ENCODE measurements at regions not wholly inside any gene's neighbourhood (a gene's known extent, or its start where the extent isn't known, plus 50 kb on each side); places are given as distances from the start of the nearest gene placed in this dataset.

DNA sequence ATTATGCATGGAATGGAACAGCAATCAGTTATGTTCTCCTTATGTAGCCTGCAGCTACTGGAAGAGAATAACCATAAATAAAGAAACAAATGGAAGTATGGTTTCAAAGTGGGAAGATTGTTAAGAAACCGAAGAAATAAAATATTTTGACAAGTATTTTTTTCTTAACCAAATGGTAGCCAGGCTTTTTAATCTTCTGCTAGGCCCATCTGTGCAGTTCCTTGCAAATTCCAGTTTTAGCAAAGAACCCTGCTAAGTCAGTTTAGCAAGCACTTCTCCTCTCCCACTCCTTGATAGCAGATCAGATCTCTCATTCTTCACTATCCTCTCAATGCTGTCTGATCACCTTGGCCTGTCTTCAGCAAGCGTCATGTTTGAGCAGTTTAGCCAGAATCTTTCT lies 111.1 kb upstream of the PRDM9 start:
- no peaks in the 10 kb centered on the region for H3K36me3 ChIP-seq (ENCODE audit: control insufficient read depth, insufficient read depth, low read length)
- H3K27me3 ChIP-seq (replicated peaks; ENCODE audit: control insufficient read depth, insufficient read depth, low read length), result no peaks in the 10 kb centered on the region
- no peak overlapping the region for H3K4me3 ChIP-seq (replicated peaks; ENCODE audit: low read depth, low read length)
- no peak for TF ChIP-seq CTCF (IDR thresholded peaks at IDR 0.05; ENCODE audit: insufficient read depth, low read length, poor library complexity, severe bottlenecking)
- DNase-seq (ENCODE audit: extremely low read depth, insufficient read length), result no peak

DNA sequence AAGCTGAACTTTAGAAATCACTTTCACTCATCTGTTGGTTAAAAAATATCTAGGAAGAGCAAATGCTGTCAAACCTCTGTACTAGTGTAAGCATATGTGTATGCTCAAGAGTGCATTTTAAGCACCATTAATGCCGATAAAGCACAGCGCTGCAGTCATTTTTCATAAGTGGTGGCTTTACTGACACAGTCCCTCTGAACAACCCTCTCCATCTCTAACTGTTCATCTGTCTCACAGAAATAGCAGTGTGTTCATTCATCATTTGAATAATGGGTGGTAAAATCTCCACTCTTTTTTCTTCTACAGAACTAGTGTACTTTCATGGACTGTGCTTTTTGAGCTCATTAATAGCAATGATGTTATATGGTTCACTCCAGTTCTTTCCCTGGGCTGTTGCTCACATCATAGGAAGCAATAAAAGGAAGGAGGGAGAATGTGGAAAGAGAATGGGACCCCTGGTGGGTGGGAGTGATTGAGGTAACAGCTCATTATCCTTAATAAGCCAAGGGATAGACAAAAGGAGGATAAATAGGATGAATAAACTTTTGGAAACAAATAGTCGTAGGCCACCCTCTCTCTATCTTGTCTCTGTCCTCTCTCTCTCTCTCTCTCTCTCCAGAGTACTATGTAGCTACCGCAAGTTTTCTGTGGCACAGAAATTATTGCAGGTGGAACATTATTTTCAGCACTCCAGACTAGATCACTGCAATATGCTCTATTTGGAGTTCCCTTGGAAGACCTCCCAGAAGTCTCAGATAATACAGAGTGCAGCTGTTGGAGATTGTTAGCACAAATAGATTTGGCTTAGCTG lies 117.9 kb upstream of the PRDM9 start:
- Histone ChIP-seq H3K36me3 (ENCODE audit: control insufficient read depth, insufficient read depth, low read length) (no peaks in the 10 kb centered on the region), H3K4me3 (replicated peaks; ENCODE audit: low read depth, low read length) (no peak overlapping the region), H3K27me3 (replicated peaks; ENCODE audit: control insufficient read depth, insufficient read depth, low read length) (no peaks in the 10 kb centered on the region)
- no peak for TF ChIP-seq CTCF (IDR thresholded peaks at IDR 0.05; ENCODE audit: insufficient read depth, low read length, poor library complexity, severe bottlenecking)
- DNase-seq (ENCODE audit: extremely low read depth, insufficient read length), result no peak

- TF ChIP-seq CTCF (IDR thresholded peaks at IDR 0.05; ENCODE audit: insufficient read depth, low read length, poor library complexity, severe bottlenecking), result no peak
Observed at GRCh38 chr5:23385036-23385435, 122.4 kb upstream of the PRDM9 start.

GRCh38 chr5:23372177-23372576 lies 135.2 kb upstream of the PRDM9 start:
- no peak for DNase-seq (ENCODE audit: extremely low read depth, insufficient read length)
- H3K36me3 ChIP-seq (ENCODE audit: control insufficient read depth, insufficient read depth, low read length), result no peaks in the 10 kb centered on the region
- TF ChIP-seq CTCF (IDR thresholded peaks at IDR 0.05; ENCODE audit: insufficient read depth, low read length, poor library complexity, severe bottlenecking), result no peak
- H3K4me3 ChIP-seq (replicated peaks; ENCODE audit: low read depth, low read length), result no peak overlapping the region
- no peaks in the 10 kb centered on the region for H3K27me3 ChIP-seq (replicated peaks; ENCODE audit: control insufficient read depth, insufficient read depth, low read length)

More at GRCh38 chr5:23385036-23385435, 122.4 kb upstream of the PRDM9 start:
- Histone ChIP-seq H3K4me3 (replicated peaks; ENCODE audit: low read depth, low read length) (no peak overlapping the region), H3K27me3 (replicated peaks; ENCODE audit: control insufficient read depth, insufficient read depth, low read length) (no peaks in the 10 kb centered on the region), H3K36me3 (ENCODE audit: control insufficient read depth, insufficient read depth, low read length) (no peaks in the 10 kb centered on the region)
- DNase-seq (ENCODE audit: extremely low read depth, insufficient read length), result no peak

- no peak for TF ChIP-seq CTCF (IDR thresholded peaks at IDR 0.05; ENCODE audit: insufficient read depth, low read length, poor library complexity, severe bottlenecking)
- H3K27me3 ChIP-seq (replicated peaks; ENCODE audit: control insufficient read depth, insufficient read depth, low read length), result no peaks in the 10 kb centered on the region
- DNase-seq (ENCODE audit: extremely low read depth, insufficient read length), result no peak
Observed at GRCh38 chr5:23368393-23368792, 139.0 kb upstream of the PRDM9 start.

More at GRCh38 chr5:23368393-23368792, 139.0 kb upstream of the PRDM9 start:
- no peak overlapping the region for H3K4me3 ChIP-seq (replicated peaks; ENCODE audit: low read depth, low read length)
- no peaks in the 10 kb centered on the region for H3K36me3 ChIP-seq (ENCODE audit: control insufficient read depth, insufficient read depth, low read length)

Measured in GM06990 (cell line).